ENCODE measurements at regions not wholly inside any gene's neighbourhood (a gene's known extent, or its start where the extent isn't known, plus 50 kb on each side); places are given as distances from the start of the nearest gene placed in this dataset.

DNA sequence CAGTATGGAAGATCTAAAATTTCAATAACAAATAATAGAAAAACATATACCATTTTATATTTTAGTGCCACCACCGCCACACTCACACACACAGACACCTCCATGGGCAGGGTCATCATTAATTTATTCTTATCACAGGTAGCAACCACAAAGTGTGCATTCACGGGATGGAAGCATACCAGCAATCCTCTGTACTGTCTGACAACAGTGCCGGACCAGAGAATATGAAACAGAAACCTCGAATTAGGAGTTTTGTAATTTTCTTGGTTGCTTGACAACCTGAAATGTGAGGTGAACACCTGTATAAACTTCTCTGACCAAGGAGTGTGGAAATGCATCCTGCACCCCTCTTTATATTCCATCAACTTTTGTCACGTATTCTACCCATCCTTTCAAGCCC is 213.9 kb upstream of the KCNIP4 start:
- no peaks in the 10 kb centered on the region for H3K4me1 Mint-ChIP-seq (ENCODE audit: low read depth)
- H3K9me3 Mint-ChIP-seq, result peaks cover 10 to 16% of the 10 kb centered on the region in 2 donors
- no peak overlapping the region for H3K27ac Mint-ChIP-seq
- H3K36me3 Mint-ChIP-seq (ENCODE audit: insufficient read depth in 2 of 2), result peaks cover 0 to 2% of the 10 kb centered on the region in 2 donors
- DNase-seq, result no peak
- H3K4me3 Mint-ChIP-seq, result no peak overlapping the region
- no peak for ATAC-seq (replicated peaks in 1 of 2)
- no peaks in the 10 kb centered on the region for H3K27me3 Mint-ChIP-seq (ENCODE audit: low read depth)

DNA sequence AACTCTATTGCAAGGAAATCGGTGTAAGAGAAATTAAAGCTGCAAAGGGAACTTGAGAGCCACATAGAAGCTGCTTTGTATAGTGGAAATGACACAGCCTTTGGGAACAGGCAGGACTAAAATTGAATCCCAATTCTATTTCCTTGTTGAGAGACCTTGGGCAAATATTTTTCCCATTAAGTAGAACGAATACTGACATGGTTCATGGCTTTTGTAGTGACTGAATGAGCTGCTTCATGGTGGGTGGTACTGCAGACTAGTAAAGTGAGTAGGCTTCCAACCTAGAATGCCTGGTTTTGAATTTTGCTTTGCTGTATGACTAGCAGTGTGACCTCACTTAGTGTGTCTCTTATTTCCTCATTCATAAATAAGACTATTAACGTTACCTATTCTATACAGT is 182.2 kb upstream of the KCNIP4 start:
- DNase-seq (no peak), ATAC-seq (replicated peaks in 1 of 2) (no peak)
- peaks cover 4 to 5% of the 10 kb centered on the region in 2 donors for H3K9me3 Mint-ChIP-seq
- no peak overlapping the region for H3K4me3 Mint-ChIP-seq
- no peaks in the 10 kb centered on the region for H3K4me1 Mint-ChIP-seq (ENCODE audit: low read depth)
- H3K27ac Mint-ChIP-seq, result no peak overlapping the region
- H3K36me3 Mint-ChIP-seq (ENCODE audit: insufficient read depth in 2 of 2), result peaks cover 0 to 1% of the 10 kb centered on the region in 2 donors
- H3K27me3 Mint-ChIP-seq (ENCODE audit: low read depth), result no peaks in the 10 kb centered on the region

- H3K4me3 Mint-ChIP-seq, result no peak overlapping the region
- peaks cover 0 to 1% of the 10 kb centered on the region in 2 donors for H3K36me3 Mint-ChIP-seq (ENCODE audit: insufficient read depth in 2 of 2)
- no peak overlapping the region for H3K27ac Mint-ChIP-seq
- DNase-seq, result peak; percentile 1 to 6
- H3K9me3 Mint-ChIP-seq, result peaks cover 4 to 7% of the 10 kb centered on the region in 2 donors
- no peaks in the 10 kb centered on the region for H3K4me1 Mint-ChIP-seq (ENCODE audit: low read depth)
- H3K27me3 Mint-ChIP-seq (ENCODE audit: low read depth), result no peaks in the 10 kb centered on the region
- ATAC-seq (replicated peaks in 1 of 2), result no peak
These were observed 181.0 kb upstream of the KCNIP4 start for GRCh38 chr4:22129454-22130029.

GRCh38 chr4:22122062-22122461 is 173.5 kb upstream of the KCNIP4 start:
- Mint-ChIP-seq H3K36me3 (ENCODE audit: insufficient read depth in 2 of 2) (peaks cover 1 to 7% of the 10 kb centered on the region in 2 donors), H3K4me3 (no peak overlapping the region), H3K27me3 (ENCODE audit: low read depth) (no peaks in the 10 kb centered on the region), H3K9me3 (peaks cover 7 to 10% of the 10 kb centered on the region in 2 donors), H3K4me1 (ENCODE audit: low read depth) (no peaks in the 10 kb centered on the region), H3K27ac (no peak overlapping the region)
- no peak for ATAC-seq (replicated peaks in 1 of 2)
- no peak for DNase-seq

- ATAC-seq (replicated peaks in 1 of 2) (no peak), DNase-seq (no peak)
- H3K36me3 Mint-ChIP-seq (ENCODE audit: insufficient read depth in 2 of 2), result peaks cover 0 to 1% of the 10 kb centered on the region in 2 donors
- H3K4me1 Mint-ChIP-seq (ENCODE audit: low read depth), result no peaks in the 10 kb centered on the region
- no peak overlapping the region for H3K27ac Mint-ChIP-seq
- peaks cover 6 to 14% of the 10 kb centered on the region in 2 donors for H3K9me3 Mint-ChIP-seq
- no peaks in the 10 kb centered on the region for H3K27me3 Mint-ChIP-seq (ENCODE audit: low read depth)
- H3K4me3 Mint-ChIP-seq, result no peak overlapping the region
These were observed 166.7 kb upstream of the KCNIP4 start for GRCh38 chr4:22115262-22115661.

DNA sequence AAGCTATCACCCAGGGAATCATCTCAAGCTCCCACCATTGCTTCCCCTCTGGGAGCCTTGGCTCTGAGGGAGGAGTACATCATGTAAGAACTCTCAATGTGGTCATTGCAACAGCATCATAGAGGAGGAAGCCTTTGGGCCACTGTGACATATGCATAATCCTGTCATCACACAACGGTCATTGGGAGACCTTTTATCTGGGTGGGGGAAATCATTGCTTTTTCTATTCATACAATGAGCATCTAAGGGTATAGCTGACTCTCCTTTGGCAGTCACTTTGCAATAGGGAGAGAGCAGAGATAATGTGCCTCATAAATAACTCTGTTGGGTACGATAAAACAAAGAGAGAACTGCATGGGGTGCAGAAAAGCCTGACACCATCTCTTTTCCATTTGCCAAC is 155.2 kb upstream of the KCNIP4 start:
- Mint-ChIP-seq H3K27me3 (ENCODE audit: low read depth) (no peaks in the 10 kb centered on the region), H3K4me3 (no peak overlapping the region), H3K9me3 (peaks cover 0 to 2% of the 10 kb centered on the region in 2 donors), H3K27ac (no peak overlapping the region), H3K4me1 (ENCODE audit: low read depth) (no peaks in the 10 kb centered on the region), H3K36me3 (ENCODE audit: insufficient read depth in 2 of 2) (no peaks in the 10 kb centered on the region)
- no peak for ATAC-seq (replicated peaks in 1 of 2)
- no peak for DNase-seq

GRCh38 chr4:22099896-22100295 is 151.3 kb upstream of the KCNIP4 start:
- no peaks in the 10 kb centered on the region for H3K9me3 Mint-ChIP-seq
- no peaks in the 10 kb centered on the region for H3K4me1 Mint-ChIP-seq (ENCODE audit: low read depth)
- no peak overlapping the region for H3K4me3 Mint-ChIP-seq
- H3K27me3 Mint-ChIP-seq (ENCODE audit: low read depth), result no peaks in the 10 kb centered on the region
- DNase-seq (no peak), ATAC-seq (replicated peaks in 1 of 2) (peak; percentile 70)
- H3K27ac Mint-ChIP-seq, result no peak overlapping the region
- no peaks in the 10 kb centered on the region for H3K36me3 Mint-ChIP-seq (ENCODE audit: insufficient read depth in 2 of 2)

DNA sequence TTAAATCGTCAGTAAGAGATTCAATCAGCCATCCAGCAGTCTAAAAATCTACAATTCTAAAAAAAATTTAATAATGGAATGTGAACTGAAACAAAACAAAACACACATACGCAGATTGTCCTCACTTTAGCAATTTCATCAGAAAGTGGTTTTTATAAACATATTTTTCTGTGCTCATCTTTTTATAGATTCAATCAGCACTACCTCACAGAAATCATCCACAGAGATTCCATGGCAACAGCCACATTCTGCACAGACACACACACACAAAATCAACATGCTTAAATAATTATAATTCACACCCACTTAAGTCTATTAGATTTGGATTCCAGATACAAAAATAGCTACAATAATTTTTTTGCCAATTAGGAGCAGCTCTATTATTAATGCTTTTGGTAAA is 149.0 kb upstream of the KCNIP4 start:
- DNase-seq (no peak), ATAC-seq (replicated peaks in 1 of 2) (no peak)
- H3K4me1 Mint-ChIP-seq (ENCODE audit: low read depth), result no peaks in the 10 kb centered on the region
- peaks cover 6 to 8% of the 10 kb centered on the region in 2 donors for H3K9me3 Mint-ChIP-seq
- H3K27me3 Mint-ChIP-seq (ENCODE audit: low read depth), result no peaks in the 10 kb centered on the region
- H3K36me3 Mint-ChIP-seq (ENCODE audit: insufficient read depth in 2 of 2), result no peaks in the 10 kb centered on the region
- H3K27ac Mint-ChIP-seq, result no peak overlapping the region
- no peak overlapping the region for H3K4me3 Mint-ChIP-seq

- Mint-ChIP-seq H3K36me3 (ENCODE audit: insufficient read depth in 2 of 2) (no peaks in the 10 kb centered on the region), H3K27me3 (ENCODE audit: low read depth) (no peaks in the 10 kb centered on the region), H3K4me3 (no peak overlapping the region), H3K9me3 (peaks cover 7 to 8% of the 10 kb centered on the region in 2 donors), H3K4me1 (ENCODE audit: low read depth) (no peaks in the 10 kb centered on the region), H3K27ac (no peak overlapping the region)
- ATAC-seq (replicated peaks in 1 of 2) (no peak), DNase-seq (no peak)
These were observed 145.6 kb upstream of the KCNIP4 start for GRCh38 chr4:22094217-22094616.

- no peaks in the 10 kb centered on the region for H3K4me1 Mint-ChIP-seq (ENCODE audit: low read depth)
- H3K36me3 Mint-ChIP-seq (ENCODE audit: insufficient read depth in 2 of 2), result no peaks in the 10 kb centered on the region
- H3K27ac Mint-ChIP-seq, result no peak overlapping the region
- peaks cover 7 to 8% of the 10 kb centered on the region in 2 donors for H3K9me3 Mint-ChIP-seq
- DNase-seq (no peak), ATAC-seq (replicated peaks in 1 of 2) (no peak)
- H3K27me3 Mint-ChIP-seq (ENCODE audit: low read depth), result no peaks in the 10 kb centered on the region
- H3K4me3 Mint-ChIP-seq, result no peak overlapping the region
These were observed 144.6 kb upstream of the KCNIP4 start for GRCh38 chr4:22093126-22093525.

DNA sequence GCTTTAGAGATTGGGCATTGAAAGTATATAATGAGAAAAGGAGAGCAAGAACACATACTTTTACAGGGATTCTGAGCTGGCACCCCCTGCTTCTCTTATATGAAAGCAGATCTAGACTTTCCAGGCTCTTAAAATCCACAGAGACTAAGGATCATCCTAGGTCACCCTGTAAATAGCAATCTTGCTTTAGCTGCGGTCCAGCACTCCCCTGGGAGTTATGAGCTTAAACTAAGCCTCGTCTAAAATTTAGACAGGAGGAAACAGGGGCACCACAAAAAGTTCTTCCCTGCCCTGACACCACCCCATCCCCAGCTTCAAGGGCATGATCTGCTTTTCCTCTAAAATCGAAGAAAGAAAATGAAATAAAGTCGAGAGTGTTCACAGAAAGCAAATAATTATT is 143.3 kb upstream of the KCNIP4 start:
- Mint-ChIP-seq H3K4me1 (ENCODE audit: low read depth) (no peaks in the 10 kb centered on the region), H3K27ac (no peak overlapping the region), H3K9me3 (peaks cover 8 to 10% of the 10 kb centered on the region in 2 donors), H3K4me3 (no peak overlapping the region), H3K27me3 (ENCODE audit: low read depth) (no peaks in the 10 kb centered on the region), H3K36me3 (ENCODE audit: insufficient read depth in 2 of 2) (no peaks in the 10 kb centered on the region)
- ATAC-seq (replicated peaks in 1 of 2), result no peak
- no peak for DNase-seq

DNA sequence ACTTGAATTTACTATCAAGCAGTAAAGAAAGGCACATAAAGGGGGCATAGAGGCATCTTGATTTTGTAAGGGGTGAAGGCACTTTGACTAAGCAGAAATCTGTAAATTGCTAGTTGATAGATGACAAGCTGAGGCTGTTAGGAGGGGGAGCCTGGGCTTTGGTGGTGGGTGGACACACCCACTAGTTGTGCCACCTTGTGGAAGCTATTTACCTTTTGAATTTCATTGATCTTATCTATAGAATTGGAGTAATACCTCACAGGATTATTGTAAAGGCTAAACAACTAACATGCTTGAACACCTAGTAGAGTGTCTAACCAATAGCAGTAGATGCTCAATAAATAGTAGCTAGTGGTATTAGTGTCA is 142.8 kb upstream of the KCNIP4 start:
- peaks cover 0 to 1% of the 10 kb centered on the region in 2 donors for H3K36me3 Mint-ChIP-seq (ENCODE audit: insufficient read depth in 2 of 2)
- no peak overlapping the region for H3K4me3 Mint-ChIP-seq
- no peak for ATAC-seq (replicated peaks in 1 of 2)
- H3K27ac Mint-ChIP-seq, result no peak overlapping the region
- no peaks in the 10 kb centered on the region for H3K4me1 Mint-ChIP-seq (ENCODE audit: low read depth)
- H3K27me3 Mint-ChIP-seq (ENCODE audit: low read depth), result no peaks in the 10 kb centered on the region
- no peak for DNase-seq
- peaks cover 8 to 10% of the 10 kb centered on the region in 2 donors for H3K9me3 Mint-ChIP-seq

DNA sequence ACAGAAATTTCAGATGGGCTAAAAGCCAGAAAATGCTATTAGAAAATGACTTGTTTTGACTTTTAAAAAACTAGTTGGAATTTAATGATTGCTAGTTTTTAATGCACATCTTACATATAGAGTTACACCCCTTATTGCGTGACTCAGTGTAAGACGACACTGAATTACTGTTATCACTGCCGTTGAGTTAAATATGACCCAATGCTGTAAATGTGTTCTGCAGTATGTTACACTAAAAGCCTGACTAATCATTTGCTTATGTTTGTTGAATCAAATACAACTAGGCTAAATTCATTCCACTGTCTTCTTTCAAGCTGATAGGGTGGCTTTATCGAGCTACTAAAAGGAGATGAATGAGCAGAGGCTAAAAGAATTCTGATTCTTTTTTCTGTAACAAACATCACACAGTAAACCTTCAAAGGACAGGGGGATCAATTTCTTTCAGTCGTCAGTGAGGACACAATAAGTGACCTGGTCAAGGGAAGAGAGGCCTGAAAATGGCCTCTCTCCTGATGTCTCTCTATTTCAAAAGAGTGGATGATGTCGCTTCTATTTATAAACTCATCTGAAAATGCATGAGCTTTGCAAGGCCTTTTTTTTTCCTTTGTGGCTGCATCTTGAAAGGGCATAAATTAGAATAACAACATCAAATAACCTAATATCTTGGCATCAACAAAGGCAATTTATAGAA is 142.2 kb upstream of the KCNIP4 start:
- no peak overlapping the region for H3K4me3 Mint-ChIP-seq
- H3K27ac Mint-ChIP-seq, result no peak overlapping the region
- H3K36me3 Mint-ChIP-seq (ENCODE audit: insufficient read depth in 2 of 2), result peaks cover 0 to 1% of the 10 kb centered on the region in 2 donors
- H3K27me3 Mint-ChIP-seq (ENCODE audit: low read depth), result no peaks in the 10 kb centered on the region
- DNase-seq (no peak), ATAC-seq (replicated peaks in 1 of 2) (no peak)
- no peaks in the 10 kb centered on the region for H3K4me1 Mint-ChIP-seq (ENCODE audit: low read depth)
- peaks cover 13 to 14% of the 10 kb centered on the region in 2 donors for H3K9me3 Mint-ChIP-seq

GRCh38 chr4:22077571-22077970 is 129.0 kb upstream of the KCNIP4 start:
- no peak for DNase-seq
- peaks cover 12 to 13% of the 10 kb centered on the region in 2 donors for H3K9me3 Mint-ChIP-seq
- H3K27ac Mint-ChIP-seq, result no peak overlapping the region
- H3K27me3 Mint-ChIP-seq (ENCODE audit: low read depth), result no peaks in the 10 kb centered on the region
- H3K4me3 Mint-ChIP-seq, result no peak overlapping the region
- H3K36me3 Mint-ChIP-seq (ENCODE audit: insufficient read depth in 2 of 2), result no peaks in the 10 kb centered on the region
- H3K4me1 Mint-ChIP-seq (ENCODE audit: low read depth), result no peaks in the 10 kb centered on the region
- no peak for ATAC-seq (replicated peaks in 1 of 2)

Data from activated T-cell treated with anti-CD3 and anti-CD28 coated beads, Interleukin-2, amount 50 U/mL, for 72 hours (primary cell).